H9 (cell line): ENCODE measurements at regions not wholly inside any gene's neighbourhood (a gene's known extent, or its start where the extent isn't known, plus 50 kb on each side); places are given as distances from the start of the nearest gene placed in this dataset.

ENCODE experiments used
- DNase-seq: peaks from one replicate; pipeline ENCODE4 v3.0.0-alpha.2; 2017
- H2AFZ ChIP-seq: one replicate; pipeline ENCODE4 v1.6.1; 2013; ENCODE audit warnings: mild to moderate bottlenecking, low read length, control low read depth, moderate library complexity
- H2AK5ac ChIP-seq: 2 replicates; pipeline ENCODE4 v1.6.1; 2013; ENCODE audit warnings: low read length, control low read depth, mixed read lengths; ENCODE audit not compliant: insufficient read length
- H2BK120ac ChIP-seq: one replicate; pipeline ENCODE4 v1.6.1; 2013; ENCODE audit warnings: low read depth, mild to moderate bottlenecking, low read length, control low read depth, inconsistent platforms; ENCODE audit not compliant: poor library complexity, severe bottlenecking
- H2BK12ac ChIP-seq: 2 replicates; pipeline ENCODE4 v1.6.1; 2013; ENCODE audit warnings: low read length, control low read depth, mixed read lengths, low read depth; ENCODE audit not compliant: insufficient read length
- H2BK15ac ChIP-seq: 2 replicates; pipeline ENCODE4 v1.6.1; 2013; ENCODE audit warnings: low read depth, low read length, control low read depth
- H2BK20ac ChIP-seq: one replicate; pipeline ENCODE4 v1.6.1; 2013; ENCODE audit warnings: low read depth, mild to moderate bottlenecking, low read length, control low read depth, inconsistent platforms; ENCODE audit not compliant: poor library complexity, severe bottlenecking
- H2BK5ac ChIP-seq: 2 replicates; pipeline ENCODE4 v1.6.1; 2013; ENCODE audit warnings: low read length, control low read depth, mixed read lengths; ENCODE audit not compliant: insufficient read length
- H3K14ac ChIP-seq: 2 replicates; pipeline ENCODE4 v1.6.1; 2013; ENCODE audit warnings: low read length, control low read depth; ENCODE audit not compliant: insufficient read depth
- H3K18ac ChIP-seq: 2 replicates; pipeline ENCODE4 v1.6.1; 2013; ENCODE audit warnings: low read depth, mild to moderate bottlenecking, mixed read lengths, low read length, control low read depth; ENCODE audit not compliant: insufficient read length
- H3K23ac ChIP-seq: 2 replicates; pipeline ENCODE4 v1.6.1; 2013; ENCODE audit warnings: low read length, control low read depth, mixed read lengths, low read depth; ENCODE audit not compliant: insufficient read length
- H3K23me2 ChIP-seq: 2 replicates; pipeline ENCODE4 v1.6.1; 2013; ENCODE audit warnings: low read depth, mild to moderate bottlenecking, mixed read lengths, low read length, control low read depth; ENCODE audit not compliant: insufficient read length, poor library complexity, severe bottlenecking
- H3K27ac ChIP-seq: 2 replicates; pipeline ENCODE4 v1.5.1; 2013; ENCODE audit warnings: low read length, control low read depth, mixed read lengths, low read depth; ENCODE audit not compliant: insufficient read length
- H3K27me3 ChIP-seq: 2 replicates; pipeline ENCODE4 v1.6.1; 2013; ENCODE audit warnings: low read length, control low read depth, inconsistent platforms; ENCODE audit not compliant: insufficient read depth
- H3K4ac ChIP-seq: 2 replicates; pipeline ENCODE4 v1.6.1; 2013; ENCODE audit warnings: low read depth, mild to moderate bottlenecking, control low read depth, inconsistent platforms, low read length, moderate library complexity
- H3K4me1 ChIP-seq: 2 replicates; pipeline ENCODE4 v1.6.1; 2013; ENCODE audit warnings: low read length, control low read depth, inconsistent platforms; ENCODE audit not compliant: insufficient read depth
- H3K4me2 ChIP-seq: 2 replicates; pipeline ENCODE4 v1.6.1; 2013; ENCODE audit warnings: low read length, control low read depth, mixed read lengths; ENCODE audit not compliant: insufficient read length, insufficient read depth
- H3K56ac ChIP-seq: 2 replicates; pipeline ENCODE4 v1.6.1; 2013; ENCODE audit warnings: low read depth, mild to moderate bottlenecking, mixed read lengths, low read length, control low read depth; ENCODE audit not compliant: insufficient read length
- H3K79me1 ChIP-seq: 2 replicates; pipeline ENCODE4 v1.6.1; 2013; ENCODE audit warnings: low read depth, mild to moderate bottlenecking, moderate library complexity, low read length, control low read depth, inconsistent platforms; ENCODE audit not compliant: insufficient read depth, poor library complexity, severe bottlenecking
- H3K79me2 ChIP-seq: 2 replicates; pipeline ENCODE4 v1.6.1; 2013; ENCODE audit warnings: low read length, control low read depth, inconsistent platforms; ENCODE audit not compliant: insufficient read depth
- H3K9ac ChIP-seq: 2 replicates; pipeline ENCODE4 v1.6.1; 2013; ENCODE audit warnings: low read length, control low read depth, mixed read lengths; ENCODE audit not compliant: insufficient read length; ENCODE audit errors: extremely low read depth
- H3K9me3 ChIP-seq: one replicate; pipeline ENCODE4 v1.6.1; 2013; ENCODE audit warnings: low read depth, low read length, inconsistent platforms; ENCODE audit not compliant: control insufficient read depth
- H3T11ph ChIP-seq: one replicate; pipeline ENCODE4 v1.6.1; 2013; ENCODE audit warnings: mild to moderate bottlenecking, low read length, control low read depth, inconsistent platforms
- H4K20me1 ChIP-seq: one replicate; pipeline ENCODE4 v1.6.1; 2013; ENCODE audit not compliant: control insufficient read depth, insufficient read length, insufficient read depth
- H4K5ac ChIP-seq: 2 replicates; pipeline ENCODE4 v1.6.1; 2013; ENCODE audit warnings: low read depth, mild to moderate bottlenecking, mixed read lengths, low read length, control low read depth; ENCODE audit not compliant: insufficient read length
- H4K8ac ChIP-seq: replicated peaks from 2 replicates; pipeline ENCODE4 v1.6.1; 2013; ENCODE audit warnings: low read length, control low read depth, mixed read lengths, low read depth; ENCODE audit not compliant: insufficient read length
- H4K91ac ChIP-seq: 2 replicates; pipeline ENCODE4 v1.6.1; 2013; ENCODE audit warnings: low read depth, mild to moderate bottlenecking, moderate library complexity, mixed read lengths, low read length, control low read depth; ENCODE audit not compliant: insufficient read length
- H3K27ac Mint-ChIP-seq, 3 experiments: 2 replicates in 2 of 3; 3 replicates in 1 of 3; pipeline ENCODE4 v1.8.0; 2020 to 2021; ENCODE audit warnings: mixed read lengths in 3 of 3, mild to moderate bottlenecking in 1 of 3, moderate library complexity in 1 of 3
- H3K27me3 Mint-ChIP-seq: 2 replicates; pipeline ENCODE4 v1.8.0; 2021; ENCODE audit warnings: low read depth, mild to moderate bottlenecking, moderate library complexity, mixed read lengths
- H3K36me3 Mint-ChIP-seq, 3 experiments: 2 replicates in 2 of 3; 3 replicates in 1 of 3; pipeline ENCODE4 v1.8.0; 2020 to 2021; ENCODE audit warnings: low read depth in 3 of 3, mixed read lengths in 3 of 3; ENCODE audit not compliant: insufficient read depth in 1 of 3
- H3K4me1 Mint-ChIP-seq, 2 experiments: 2 replicates each; pipeline ENCODE4 v1.8.0; 2020; ENCODE audit warnings: mixed read lengths in 2 of 2
- H3K4me3 Mint-ChIP-seq, 2 experiments: 2 replicates in 1 of 2; 3 replicates in 1 of 2; pipeline ENCODE4 v1.8.0; 2020 to 2021; ENCODE audit warnings: mild to moderate bottlenecking in 2 of 2, mixed read lengths in 2 of 2, moderate library complexity in 1 of 2
- H3K9me3 Mint-ChIP-seq, 2 experiments: 2 replicates in 1 of 2; 3 replicates in 1 of 2; pipeline ENCODE4 v1.8.0; 2020; ENCODE audit warnings: mild to moderate bottlenecking in 2 of 2, mixed read lengths in 2 of 2, moderate library complexity in 1 of 2
- CTCF ChIP-seq: fragments of 200-600 bp; sonication (generic); conservative IDR thresholded peaks from 3 replicates; pipeline ENCODE4 v1.8.0; 2021; ENCODE audit warnings: antibody characterized with exemption, mild to moderate bottlenecking
- WGBS: extraction: QIAGEN DNeasy Blood & Tissue Kit; methylation state at CpG from one replicate; pipeline ENCODE4 v1.1.7; 2013; ENCODE audit warnings: missing lambda C conversion rate, low lambda C conversion rate, mixed read lengths; ENCODE audit not compliant: insufficient read length; ENCODE audit errors: extremely low coverage; 5-methylcytosine and 5-hydroxymethylcytosine counted together

- Histone ChIP-seq H3K23ac (no peak overlapping the region), H3K14ac (no peak overlapping the region), H2BK120ac (no peak overlapping the region), H3K4me2 (no peak overlapping the region), H3K4me1 (no peaks in the 10 kb centered on the region), H4K20me1 (no peaks in the 10 kb centered on the region), H2BK15ac (no peak overlapping the region), H3K56ac (no peak overlapping the region), H3K27me3 (no peaks in the 10 kb centered on the region), H3K79me1 (no peaks in the 10 kb centered on the region), H4K5ac (no peak overlapping the region), H3K79me2 (no peaks in the 10 kb centered on the region), H4K8ac (no peak overlapping the region), H3K27ac (no peak overlapping the region), H3K4ac (no peak overlapping the region), H3K23me2 (no peaks in the 10 kb centered on the region), H4K91ac (no peak overlapping the region), H3T11ph (no peak overlapping the region), H2AK5ac (no peak overlapping the region), H3K18ac (no peak overlapping the region), H2AFZ (no peak overlapping the region), H2BK5ac (no peak overlapping the region), H3K9me3 (no peaks in the 10 kb centered on the region), H2BK20ac (no peak overlapping the region), H3K9ac (no peak overlapping the region), H2BK12ac (no peak overlapping the region)
- Mint-ChIP-seq H3K27ac (peak overlapping the region in 1 of 3 experiments; percentile 80; a peak in 1 of 7 replicates), H3K9me3 (peaks cover 3 to 7% of the 10 kb centered on the region in 2 experiments; a peak in 3 of 5 replicates), H3K27me3 (no peaks in the 10 kb centered on the region), H3K4me3 (no peak overlapping the region), H3K36me3 (peaks cover 0 to 5% (median 2%) of the 10 kb centered on the region in 3 experiments; a peak in 2 of 7 replicates), H3K4me1 (peaks cover 10 to 18% of the 10 kb centered on the region in 2 experiments)
- no peak for DNase-seq
- TF ChIP-seq CTCF, result no peak
- WGBS, result no CpG with 5 or more reads among the region's 2 CpGs
These were observed 216.7 kb downstream of the IL20RB start for GRCh38 chr3:137174514-137174913.
